Coronary artery (tissue), 2 donors: ENCODE measurements at regions not wholly inside any gene's neighbourhood (a gene's known extent, or its start where the extent isn't known, plus 50 kb on each side); places are given as distances from the start of the nearest gene placed in this dataset.

Experiments used
- DNase-seq: peaks from one replicate; pipeline ENCODE4 v3.0.0-alpha.2; 2017; ENCODE audit warnings: low spot score
- H3K27ac ChIP-seq, 2 donors: fragments of 200-600 bp; sonication (generic); one replicate each; pipeline ENCODE4 v1.5.1; 2016 to 2019
- H3K4me3 ChIP-seq: fragments of 200-600 bp; sonication (generic); 2 replicates; pipeline ENCODE4 v1.5.1; 2016; ENCODE audit warnings: mild to moderate bottlenecking, moderate library complexity
- CTCF ChIP-seq: fragments of 200-600 bp; sonication (generic); IDR thresholded peaks from one replicate; pipeline ENCODE4 v1.5.1; 2019; ENCODE audit warnings: antibody characterized with exemption

DNA sequence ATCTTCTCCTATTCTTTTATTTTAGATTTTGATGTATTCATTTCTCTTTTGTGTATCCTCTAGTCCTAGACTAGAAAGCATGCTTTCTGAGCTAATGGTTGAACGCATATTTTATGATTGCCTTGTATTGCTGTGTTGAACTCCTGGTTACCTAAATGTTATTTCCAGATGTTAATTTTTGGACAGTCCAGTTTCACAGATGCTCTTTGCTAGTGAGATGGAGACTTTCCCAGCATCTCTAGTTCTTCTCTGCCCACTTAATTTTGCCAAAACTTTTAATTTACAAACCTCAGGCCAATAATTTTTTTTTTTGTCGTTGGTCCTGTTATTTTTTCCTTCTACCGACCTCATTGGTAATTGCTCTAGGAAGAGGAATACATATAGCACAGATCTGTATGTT is 153.2 kb downstream of the HAUS1 start:
- Histone ChIP-seq H3K4me3 (no peak overlapping the region), H3K27ac (no peak overlapping the region)
- TF ChIP-seq CTCF: no peak
- no peak for DNase-seq

- no peak for TF ChIP-seq CTCF
- no peak overlapping the region for H3K4me3 ChIP-seq
- H3K27ac ChIP-seq: no peak overlapping the region
Observed at GRCh38 chr18:46260016-46260878, 156.1 kb downstream of the HAUS1 start.

DNA sequence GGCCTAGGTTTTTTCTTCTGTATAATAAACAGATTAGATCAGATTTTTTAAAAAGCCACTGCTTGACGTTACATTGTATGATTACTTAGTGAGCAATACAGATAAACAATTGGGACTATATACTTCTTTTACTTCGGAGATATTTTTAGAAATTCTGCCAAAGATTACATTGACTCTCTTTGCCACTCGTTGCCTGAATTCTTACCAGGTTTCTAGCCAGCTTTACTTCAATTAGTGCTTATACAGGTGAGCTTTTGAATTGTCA is 156.6 kb downstream of the HAUS1 start:
- DNase-seq: no peak
- Histone ChIP-seq H3K4me3 (no peak overlapping the region), H3K27ac (no peak overlapping the region)
- TF ChIP-seq CTCF: no peak

More at GRCh38 chr18:46260016-46260878, 156.1 kb downstream of the HAUS1 start:
- DNase-seq: no peak

DNA sequence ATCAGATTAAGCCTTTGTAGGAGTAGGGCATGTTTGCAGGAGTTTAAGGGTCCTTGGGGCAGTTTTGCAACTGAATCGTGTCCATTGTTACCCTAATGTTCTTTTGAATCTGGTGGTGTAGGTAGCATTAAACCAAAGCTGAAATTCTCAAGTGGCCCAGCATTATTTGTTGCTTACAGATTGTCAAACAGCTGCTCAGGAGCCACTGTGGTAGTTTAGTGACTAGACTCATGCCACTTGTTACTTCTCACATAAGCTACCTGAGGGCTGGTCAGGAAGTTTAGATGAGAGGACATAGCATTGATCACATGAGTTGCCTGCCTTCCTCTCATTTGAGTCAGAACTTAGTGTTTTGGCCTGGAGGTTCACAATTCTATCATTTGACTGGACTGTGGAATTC is 157.6 kb downstream of the HAUS1 start:
- no peak for DNase-seq
- Histone ChIP-seq H3K27ac (no peak overlapping the region), H3K4me3 (no peak overlapping the region)
- TF ChIP-seq CTCF: no peak

GRCh38 chr18:46262856-46263255 is 158.7 kb downstream of the HAUS1 start:
- DNase-seq: no peak
- no peak for TF ChIP-seq CTCF
- Histone ChIP-seq H3K4me3 (no peak overlapping the region), H3K27ac (no peak overlapping the region)

DNA sequence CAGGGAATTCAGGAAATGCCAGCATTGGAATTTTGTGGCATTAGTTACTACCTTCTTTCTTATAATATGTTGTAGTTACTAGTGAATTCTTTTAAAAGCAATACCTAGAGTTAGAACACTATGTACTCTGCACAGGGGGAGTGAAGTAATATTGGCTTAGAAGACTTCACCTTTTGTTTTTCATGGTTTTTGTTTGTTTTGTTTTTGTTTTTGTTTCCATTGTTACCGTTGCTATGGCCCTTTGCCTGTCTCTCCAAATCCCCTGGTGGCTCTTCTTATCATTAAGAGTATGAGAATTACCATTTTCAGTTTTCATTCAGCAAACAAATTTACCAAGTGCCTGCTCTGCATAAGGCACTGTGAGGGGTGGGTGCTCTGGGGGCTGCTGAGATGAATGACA is 160.1 kb downstream of the HAUS1 start:
- H3K27ac ChIP-seq: no peak overlapping the region
- no peak for DNase-seq
- no peak overlapping the region for H3K4me3 ChIP-seq
- no peak for TF ChIP-seq CTCF
